ENCODE measurements at regions not wholly inside any gene's neighbourhood (a gene's known extent, or its start where the extent isn't known, plus 50 kb on each side); places are given as distances from the start of the nearest gene placed in this dataset.

DNA sequence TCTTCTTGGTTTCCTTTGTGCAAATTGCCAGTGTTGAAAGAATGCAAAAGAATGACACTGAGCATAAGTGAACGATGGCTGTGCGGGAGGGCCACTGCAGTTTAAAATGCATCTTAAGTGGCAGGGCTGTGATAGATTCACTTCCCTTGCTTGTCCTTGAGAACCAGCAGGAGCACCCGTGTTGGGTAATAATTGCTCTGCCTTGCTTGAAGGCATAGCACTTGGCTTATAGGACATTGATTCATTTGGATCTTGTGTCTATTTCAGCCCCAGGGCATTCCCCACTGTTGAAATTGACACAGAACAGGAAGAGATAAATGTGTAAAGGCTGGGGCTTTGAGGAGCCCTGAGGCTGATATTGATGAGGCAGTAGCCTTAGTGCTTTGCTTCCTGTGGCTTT, 1003.7 kb upstream of the GYPC start (continued):
- TF ChIP-seq, protein P1, sequence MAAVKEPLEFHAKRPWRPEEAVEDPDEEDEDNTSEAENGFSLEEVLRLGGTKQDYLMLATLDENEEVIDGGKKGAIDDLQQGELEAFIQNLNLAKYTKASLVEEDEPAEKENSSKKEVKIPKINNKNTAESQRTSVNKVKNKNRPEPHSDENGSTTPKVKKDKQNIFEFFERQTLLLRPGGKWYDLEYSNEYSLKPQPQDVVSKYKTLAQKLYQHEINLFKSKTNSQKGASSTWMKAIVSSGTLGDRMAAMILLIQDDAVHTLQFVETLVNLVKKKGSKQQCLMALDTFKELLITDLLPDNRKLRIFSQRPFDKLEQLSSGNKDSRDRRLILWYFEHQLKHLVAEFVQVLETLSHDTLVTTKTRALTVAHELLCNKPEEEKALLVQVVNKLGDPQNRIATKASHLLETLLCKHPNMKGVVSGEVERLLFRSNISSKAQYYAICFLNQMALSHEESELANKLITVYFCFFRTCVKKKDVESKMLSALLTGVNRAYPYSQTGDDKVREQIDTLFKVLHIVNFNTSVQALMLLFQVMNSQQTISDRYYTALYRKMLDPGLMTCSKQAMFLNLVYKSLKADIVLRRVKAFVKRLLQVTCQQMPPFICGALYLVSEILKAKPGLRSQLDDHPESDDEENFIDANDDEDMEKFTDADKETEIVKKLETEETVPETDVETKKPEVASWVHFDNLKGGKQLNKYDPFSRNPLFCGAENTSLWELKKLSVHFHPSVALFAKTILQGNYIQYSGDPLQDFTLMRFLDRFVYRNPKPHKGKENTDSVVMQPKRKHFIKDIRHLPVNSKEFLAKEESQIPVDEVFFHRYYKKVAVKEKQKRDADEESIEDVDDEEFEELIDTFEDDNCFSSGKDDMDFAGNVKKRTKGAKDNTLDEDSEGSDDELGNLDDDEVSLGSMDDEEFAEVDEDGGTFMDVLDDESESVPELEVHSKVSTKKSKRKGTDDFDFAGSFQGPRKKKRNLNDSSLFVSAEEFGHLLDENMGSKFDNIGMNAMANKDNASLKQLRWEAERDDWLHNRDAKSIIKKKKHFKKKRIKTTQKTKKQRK (IDR thresholded peaks at IDR 0.05; ENCODE audit: low read depth, low read length): no peak
- TF ChIP-seq RAD51 (IDR thresholded peaks at IDR 0.05): no peak
- TF ChIP-seq, protein P2, sequence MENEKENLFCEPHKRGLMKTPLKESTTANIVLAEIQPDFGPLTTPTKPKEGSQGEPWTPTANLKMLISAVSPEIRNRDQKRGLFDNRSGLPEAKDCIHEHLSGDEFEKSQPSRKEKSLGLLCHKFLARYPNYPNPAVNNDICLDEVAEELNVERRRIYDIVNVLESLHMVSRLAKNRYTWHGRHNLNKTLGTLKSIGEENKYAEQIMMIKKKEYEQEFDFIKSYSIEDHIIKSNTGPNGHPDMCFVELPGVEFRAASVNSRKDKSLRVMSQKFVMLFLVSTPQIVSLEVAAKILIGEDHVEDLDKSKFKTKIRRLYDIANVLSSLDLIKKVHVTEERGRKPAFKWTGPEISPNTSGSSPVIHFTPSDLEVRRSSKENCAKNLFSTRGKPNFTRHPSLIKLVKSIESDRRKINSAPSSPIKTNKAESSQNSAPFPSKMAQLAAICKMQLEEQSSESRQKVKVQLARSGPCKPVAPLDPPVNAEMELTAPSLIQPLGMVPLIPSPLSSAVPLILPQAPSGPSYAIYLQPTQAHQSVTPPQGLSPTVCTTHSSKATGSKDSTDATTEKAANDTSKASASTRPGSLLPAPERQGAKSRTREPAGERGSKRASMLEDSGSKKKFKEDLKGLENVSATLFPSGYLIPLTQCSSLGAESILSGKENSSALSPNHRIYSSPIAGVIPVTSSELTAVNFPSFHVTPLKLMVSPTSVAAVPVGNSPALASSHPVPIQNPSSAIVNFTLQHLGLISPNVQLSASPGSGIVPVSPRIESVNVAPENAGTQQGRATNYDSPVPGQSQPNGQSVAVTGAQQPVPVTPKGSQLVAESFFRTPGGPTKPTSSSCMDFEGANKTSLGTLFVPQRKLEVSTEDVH (IDR thresholded peaks at IDR 0.05; ENCODE audit: low read depth, partially characterized antibody): no peak
- TF ChIP-seq ZBED1 (IDR thresholded peaks at IDR 0.05; ENCODE audit: borderline replicate concordance): no peak
- no peak for TF ChIP-seq ZNF384 (IDR thresholded peaks at IDR 0.05; ENCODE audit: borderline replicate concordance, low read depth, low read length)
- TF ChIP-seq, protein P3, sequence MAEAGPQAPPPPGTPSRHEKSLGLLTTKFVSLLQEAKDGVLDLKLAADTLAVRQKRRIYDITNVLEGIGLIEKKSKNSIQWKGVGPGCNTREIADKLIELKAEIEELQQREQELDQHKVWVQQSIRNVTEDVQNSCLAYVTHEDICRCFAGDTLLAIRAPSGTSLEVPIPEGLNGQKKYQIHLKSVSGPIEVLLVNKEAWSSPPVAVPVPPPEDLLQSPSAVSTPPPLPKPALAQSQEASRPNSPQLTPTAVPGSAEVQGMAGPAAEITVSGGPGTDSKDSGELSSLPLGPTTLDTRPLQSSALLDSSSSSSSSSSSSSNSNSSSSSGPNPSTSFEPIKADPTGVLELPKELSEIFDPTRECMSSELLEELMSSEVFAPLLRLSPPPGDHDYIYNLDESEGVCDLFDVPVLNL (IDR thresholded peaks at IDR 0.05; ENCODE audit: low read depth, low read length): no peak
- TF ChIP-seq MTA3 (IDR thresholded peaks at IDR 0.05; ENCODE audit: borderline replicate concordance, low read length): no peak
- TF ChIP-seq ZNF24 (IDR thresholded peaks at IDR 0.05): no peak
- TF ChIP-seq, protein P4, sequence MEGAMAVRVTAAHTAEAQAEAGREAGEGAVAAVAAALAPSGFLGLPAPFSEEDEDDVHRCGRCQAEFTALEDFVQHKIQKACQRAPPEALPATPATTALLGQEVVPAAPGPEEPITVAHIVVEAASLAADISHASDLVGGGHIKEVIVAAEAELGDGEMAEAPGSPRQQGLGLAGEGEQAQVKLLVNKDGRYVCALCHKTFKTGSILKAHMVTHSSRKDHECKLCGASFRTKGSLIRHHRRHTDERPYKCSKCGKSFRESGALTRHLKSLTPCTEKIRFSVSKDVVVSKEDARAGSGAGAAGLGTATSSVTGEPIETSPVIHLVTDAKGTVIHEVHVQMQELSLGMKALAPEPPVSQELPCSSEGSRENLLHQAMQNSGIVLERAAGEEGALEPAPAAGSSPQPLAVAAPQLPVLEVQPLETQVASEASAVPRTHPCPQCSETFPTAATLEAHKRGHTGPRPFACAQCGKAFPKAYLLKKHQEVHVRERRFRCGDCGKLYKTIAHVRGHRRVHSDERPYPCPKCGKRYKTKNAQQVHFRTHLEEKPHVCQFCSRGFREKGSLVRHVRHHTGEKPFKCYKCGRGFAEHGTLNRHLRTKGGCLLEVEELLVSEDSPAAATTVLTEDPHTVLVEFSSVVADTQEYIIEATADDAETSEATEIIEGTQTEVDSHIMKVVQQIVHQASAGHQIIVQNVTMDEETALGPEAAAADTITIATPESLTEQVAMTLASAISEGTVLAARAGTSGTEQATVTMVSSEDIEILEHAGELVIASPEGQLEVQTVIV (IDR thresholded peaks at IDR 0.05; ENCODE audit: borderline replicate concordance, partially characterized antibody): no peak
- TF ChIP-seq POU2F2 (IDR thresholded peaks at IDR 0.05; ENCODE audit: borderline replicate concordance, low read depth, low read length): no peak

Measured in GM12878 (cell line).